ENCODE measurements at regions not wholly inside any gene's neighbourhood (a gene's known extent, or its start where the extent isn't known, plus 50 kb on each side); places are given as distances from the start of the nearest gene placed in this dataset.

DNA sequence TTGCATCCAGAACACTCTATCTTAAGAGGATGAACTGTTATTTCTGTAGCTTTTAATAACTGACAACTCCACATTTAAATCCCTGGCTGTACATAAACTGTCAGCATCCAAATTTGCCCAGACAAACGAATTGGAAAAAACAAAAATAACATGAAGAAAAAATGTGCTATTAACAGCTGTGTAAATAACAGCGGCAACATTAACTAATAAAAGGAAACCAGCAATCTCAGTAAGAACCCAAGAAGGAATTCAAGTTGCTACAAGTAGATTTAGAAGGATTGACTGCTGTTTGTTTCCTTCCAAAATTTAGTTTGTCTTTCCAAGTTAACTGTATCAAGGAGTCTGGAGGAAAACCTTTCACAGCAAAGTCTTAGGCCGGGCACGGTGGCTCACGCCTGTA lies 550.6 kb upstream of the MDFIC2 start (continued):
- TF ChIP-seq EHMT2 (IDR thresholded peaks at IDR 0.05; ENCODE audit: low read depth) (no peak), HDAC2 (IDR thresholded peaks at IDR 0.05) (no peak), FOSB (CRISPR knock-in tag; IDR thresholded peaks at IDR 0.05) (no peak), CHD4 (IDR thresholded peaks at IDR 0.05; ENCODE audit: borderline replicate concordance) (no peak), JUNB (IDR thresholded peaks at IDR 0.05) (no peak), RNF2 (IDR thresholded peaks at IDR 0.05; ENCODE audit: borderline replicate concordance, low read depth) (no peak), ZC3H11A (IDR thresholded peaks at IDR 0.05) (no peak), GATA3 (IDR thresholded peaks at IDR 0.05; ENCODE audit: borderline replicate concordance) (no peak), NPAS2 (CRISPR knock-in tag; IDR thresholded peaks at IDR 0.05; ENCODE audit: borderline replicate concordance) (no peak), KDM5A (IDR thresholded peaks at IDR 0.05) (no peak)
- TF ChIP-seq, protein P1, sequence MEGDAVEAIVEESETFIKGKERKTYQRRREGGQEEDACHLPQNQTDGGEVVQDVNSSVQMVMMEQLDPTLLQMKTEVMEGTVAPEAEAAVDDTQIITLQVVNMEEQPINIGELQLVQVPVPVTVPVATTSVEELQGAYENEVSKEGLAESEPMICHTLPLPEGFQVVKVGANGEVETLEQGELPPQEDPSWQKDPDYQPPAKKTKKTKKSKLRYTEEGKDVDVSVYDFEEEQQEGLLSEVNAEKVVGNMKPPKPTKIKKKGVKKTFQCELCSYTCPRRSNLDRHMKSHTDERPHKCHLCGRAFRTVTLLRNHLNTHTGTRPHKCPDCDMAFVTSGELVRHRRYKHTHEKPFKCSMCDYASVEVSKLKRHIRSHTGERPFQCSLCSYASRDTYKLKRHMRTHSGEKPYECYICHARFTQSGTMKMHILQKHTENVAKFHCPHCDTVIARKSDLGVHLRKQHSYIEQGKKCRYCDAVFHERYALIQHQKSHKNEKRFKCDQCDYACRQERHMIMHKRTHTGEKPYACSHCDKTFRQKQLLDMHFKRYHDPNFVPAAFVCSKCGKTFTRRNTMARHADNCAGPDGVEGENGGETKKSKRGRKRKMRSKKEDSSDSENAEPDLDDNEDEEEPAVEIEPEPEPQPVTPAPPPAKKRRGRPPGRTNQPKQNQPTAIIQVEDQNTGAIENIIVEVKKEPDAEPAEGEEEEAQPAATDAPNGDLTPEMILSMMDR (IDR thresholded peaks at IDR 0.05), result no peak

DNA sequence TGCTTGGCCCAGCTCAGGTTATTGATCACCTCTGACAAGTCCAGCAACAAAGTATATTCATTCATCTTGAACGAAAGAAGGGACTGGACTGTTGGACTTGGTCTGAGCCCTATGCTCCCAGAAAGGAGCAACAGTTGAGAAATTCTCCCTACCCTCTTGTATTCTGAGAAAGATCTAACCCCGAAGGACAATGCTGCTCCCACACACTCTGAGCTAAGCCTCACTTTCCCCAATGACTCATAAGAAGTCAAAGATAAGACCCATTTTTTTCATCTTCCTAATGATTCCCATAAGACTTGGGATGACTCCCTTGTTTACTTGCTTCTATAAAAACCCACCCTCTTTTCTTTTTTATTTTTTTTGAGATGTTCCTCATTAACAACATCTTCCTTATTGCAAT lies 549.4 kb upstream of the MDFIC2 start:
- no peak for FAIRE-seq

DNA sequence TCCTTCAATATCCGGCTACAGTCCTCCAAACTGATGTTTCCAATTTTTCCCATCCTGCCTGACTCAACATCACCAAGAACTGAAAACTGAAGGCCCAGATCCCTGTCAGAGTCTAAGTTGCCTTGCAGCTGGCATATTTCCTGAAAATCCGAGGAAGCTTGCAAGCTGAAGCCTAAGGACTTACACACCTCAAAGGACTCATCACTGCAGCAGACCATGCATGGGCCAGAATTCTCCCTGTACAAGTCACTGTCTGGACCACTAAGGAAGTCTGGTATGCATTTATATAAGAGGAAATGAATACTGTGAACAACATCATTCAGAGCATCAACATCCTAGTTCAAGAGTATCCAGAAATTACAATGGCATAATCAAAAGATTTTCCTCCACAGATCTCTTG lies 548.8 kb upstream of the MDFIC2 start:
- DNase-seq (ENCODE audit: low read depth in 1 of 2, low spot score in 1 of 2), result no peak
- Histone ChIP-seq H3K4me3 (no peak overlapping the region), H3K4me2 (no peak overlapping the region), H3K27ac (no peak overlapping the region), H3K4me1 (peaks cover 13% of the 10 kb centered on the region), H3K9me3 (0 out of 3 replicates have a peak, but pooled peaks cover 7% of the 10 kb centered on the region)
- no peak for FAIRE-seq
- 52% methylated on average over 2 of the region's 2 CpGs for WGBS (ENCODE audit: missing lambda C conversion rate)
- ChIA-PET POLR2A (no interaction called here), CTCF (interaction anchor here (0.7 kb wide), 1 partner anchor 93 kb away, joined by 3 read pairs; no protein-coding TSS in a partner anchor)
- ATAC-seq, result no peak
- TF ChIP-seq RNF2 (IDR thresholded peaks at IDR 0.05; ENCODE audit: borderline replicate concordance, low read depth) (no peak), RCOR1 (IDR thresholded peaks at IDR 0.05; ENCODE audit: low read depth, low read length) (no peak)

More for the DNA sequence above, 549.4 kb upstream of the MDFIC2 start:
- DNase-seq (ENCODE audit: low read depth in 1 of 2, low spot score in 1 of 2) (no peak), ATAC-seq (no peak)
- ChIA-PET CTCF (interaction anchor here (0.7 kb wide), 1 partner anchor 93 kb away, joined by 3 read pairs; no protein-coding TSS in a partner anchor), POLR2A (no interaction called here)
- Histone ChIP-seq H3K27ac (no peak overlapping the region), H3K4me1 (peaks cover 7% of the 10 kb centered on the region; the same call in 2 of the 3 replicates), H3K4me3 (no peak overlapping the region), H3K4me2 (no peak overlapping the region; the same call in 2 of the 3 replicates), H3K9me3 (peaks cover 11% of the 10 kb centered on the region; the same call in 1 of the 3 replicates)
- no peak for TF ChIP-seq NFE2L2 (conservative IDR thresholded peaks at IDR 0.05; ENCODE audit: low read length)
- 47% methylated on average over 2 of the region's 2 CpGs for WGBS (ENCODE audit: missing lambda C conversion rate)

DNA sequence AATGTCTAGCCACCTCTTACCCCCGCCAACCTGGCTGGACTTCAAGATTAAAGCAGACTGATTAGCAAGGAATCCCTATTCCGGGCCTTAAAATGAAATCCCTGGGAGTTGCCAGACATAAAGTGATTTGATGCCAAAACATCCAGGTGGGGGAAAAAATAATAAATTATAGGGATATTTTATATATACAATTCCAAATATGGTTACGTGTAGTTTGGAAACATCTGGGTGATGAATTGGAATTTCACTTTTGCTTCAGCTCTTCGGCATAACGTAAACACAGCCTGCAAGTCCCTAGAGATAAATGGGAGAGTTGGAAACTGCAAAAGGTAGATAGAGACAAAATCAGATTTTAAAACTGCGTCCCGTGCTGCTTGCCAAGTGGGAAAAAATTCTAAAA lies 545.5 kb upstream of the MDFIC2 start:
- peak overlapping the region in 1 of 2 experiments; percentile 59; a peak in 2 of 6 replicates for H3K27ac ChIP-seq
- whole genome bisulfite sequencing (ENCODE audit: missing lambda C conversion rate), result 81% methylated on average over 7 of the region's 7 CpGs
- TF ChIP-seq EHMT2 (IDR thresholded peaks at IDR 0.05; ENCODE audit: low read depth), result no peak
- TF ChIP-seq TFCP2L1 (CRISPR knock-in tag; IDR thresholded peaks at IDR 0.05), result no peak
- TF ChIP-seq GATA3 (IDR thresholded peaks at IDR 0.05; ENCODE audit: borderline replicate concordance), result no peak
- no peak for TF ChIP-seq FOSB (CRISPR knock-in tag; IDR thresholded peaks at IDR 0.05)
- no peak for TF ChIP-seq ZNF302 (CRISPR knock-in tag; IDR thresholded peaks at IDR 0.05)
- no peak for TF ChIP-seq NR3C1 (IDR thresholded peaks at IDR 0.05)
- TF ChIP-seq, protein P1 (IDR thresholded peaks at IDR 0.05), result no peak
- no peak for TF ChIP-seq RAD21 (conservative IDR thresholded peaks at IDR 0.05 in 1 of 2, IDR thresholded peaks at IDR 0.05 in 1 of 2)
- no peak for TF ChIP-seq EP300 (IDR thresholded peaks at IDR 0.05)
- H3K9me3 ChIP-seq, result no peaks in the 10 kb centered on the region
- peaks cover 32% of the 10 kb centered on the region for H3K4me1 ChIP-seq
- ChIA-PET POLR2A (no interaction called here), CTCF (no interaction called here)
- no peak for DNase-seq (ENCODE audit: low read depth in 1 of 2, low spot score in 1 of 2)
- H3K4me3 ChIP-seq, result no peak overlapping the region
- H3K4me2 ChIP-seq, result no peak overlapping the region; the same call in 2 of the 3 replicates
- no peak for ATAC-seq
- no peak for FAIRE-seq

Measured in A549 (cell line).